IMR-90 (cell line): ENCODE measurements at regions not wholly inside any gene's neighbourhood (a gene's known extent, or its start where the extent isn't known, plus 50 kb on each side); places are given as distances from the start of the nearest gene placed in this dataset.

Experiments
- ATAC-seq: fragments of 200-7000 bp; cut with Tn5 transposase; 2 replicates; pipeline ENCODE4 v1.9.1; 2020; ENCODE audit warnings: low read depth, mild to moderate bottlenecking, moderate library complexity
- BruUV-seq: library from RNA; stranded (reverse); fragments of 400-500 nt; replicated peaks from 2 replicates; lab custom pipeline; 2021; lab: Mats Ljungman, UMichigan
- CTCF ChIA-PET: fragments of 300-600 bp; formaldehyde crosslinking; extraction: SDS; loops from one replicate; lab custom pipeline; 2021; ENCODE audit warnings: antibody characterized with exemption; lab: Yijun Ruan, JAX
- POLR2A ChIA-PET: fragments of 300-600 bp; sonication (Branson Sonifier 250); formaldehyde crosslinking; loops from one replicate; lab custom pipeline; 2022; ENCODE audit warnings: antibody characterized with exemption; ENCODE audit not compliant: unreplicated experiment; lab: Charles Lee
- DNase-seq: peaks from one replicate; pipeline ENCODE4 v3.0.0; 2013
- H2AFZ ChIP-seq: replicated peaks from 2 replicates; pipeline ENCODE3; 2013; ENCODE audit warnings: low read length, mild to moderate bottlenecking; ENCODE audit not compliant: poor library complexity
- H2AK5ac ChIP-seq: 2 replicates; pipeline ENCODE4 v1.6.1; 2013; ENCODE audit warnings: low read depth, low read length, inconsistent platforms
- H2AK9ac ChIP-seq: replicated peaks from 2 replicates; pipeline ENCODE3; 2013; ENCODE audit warnings: mild to moderate bottlenecking, low read depth, low read length, moderate library complexity; ENCODE audit not compliant: poor library complexity
- H2BK120ac ChIP-seq: 2 replicates; pipeline ENCODE4 v1.6.1; 2013; ENCODE audit warnings: low read depth, low read length, inconsistent platforms
- H2BK15ac ChIP-seq: 3 replicates; pipeline ENCODE4 v1.6.1; 2013; ENCODE audit warnings: low read depth, low read length, inconsistent platforms
- H2BK20ac ChIP-seq: 2 replicates; pipeline ENCODE4 v1.6.1; 2013; ENCODE audit warnings: low read depth, mild to moderate bottlenecking, inconsistent platforms, low read length, moderate library complexity
- H2BK5ac ChIP-seq: 2 replicates; pipeline ENCODE4 v1.6.1; 2013; ENCODE audit warnings: mild to moderate bottlenecking, low read depth, low read length, inconsistent platforms; ENCODE audit not compliant: poor library complexity, severe bottlenecking
- H3K14ac ChIP-seq: replicated peaks from 2 replicates; pipeline ENCODE4 v1.6.1; 2013; ENCODE audit warnings: low read depth, low read length, inconsistent platforms
- H3K18ac ChIP-seq: 2 replicates; pipeline ENCODE4 v1.6.1; 2013; ENCODE audit warnings: low read depth, low read length, control low read depth
- H3K23ac ChIP-seq: 2 replicates; pipeline ENCODE4 v1.6.1; 2013; ENCODE audit warnings: low read depth, low read length, inconsistent platforms
- H3K27ac ChIP-seq: 2 replicates; pipeline ENCODE4 v1.5.1; 2013; ENCODE audit warnings: mild to moderate bottlenecking, control low read depth, low read length; ENCODE audit not compliant: insufficient read depth
- H3K27me3 ChIP-seq: 2 replicates; pipeline ENCODE4 v1.6.1; 2013; ENCODE audit warnings: low read length; ENCODE audit not compliant: control insufficient read depth, insufficient read depth
- H3K36me3 ChIP-seq: 2 replicates; pipeline ENCODE4 v1.6.1; 2013; ENCODE audit warnings: low read length, mixed read lengths; ENCODE audit not compliant: control insufficient read depth, insufficient read depth
- H3K4ac ChIP-seq: 2 replicates; pipeline ENCODE4 v1.6.1; 2013; ENCODE audit warnings: low read depth, low read length, inconsistent platforms
- H3K4me1 ChIP-seq: 2 replicates; pipeline ENCODE4 v1.6.1; 2013; ENCODE audit warnings: low read length, mixed read lengths; ENCODE audit not compliant: control insufficient read depth, insufficient read depth
- H3K4me2 ChIP-seq: 2 replicates; pipeline ENCODE4 v1.6.1; 2013; ENCODE audit warnings: low read depth, mild to moderate bottlenecking, control low read depth, low read length, moderate library complexity
- H3K4me3 ChIP-seq: 2 replicates; pipeline ENCODE4 v1.5.1; 2013; ENCODE audit warnings: low read depth, mild to moderate bottlenecking, control low read depth, low read length, moderate library complexity; ENCODE audit not compliant: insufficient read depth
- H3K56ac ChIP-seq: 2 replicates; pipeline ENCODE4 v1.6.1; 2013; ENCODE audit warnings: low read length, inconsistent platforms; ENCODE audit not compliant: insufficient read depth; ENCODE audit errors: extremely low read depth
- H3K79me1 ChIP-seq, 2 experiments: 2 replicates each; pipeline ENCODE4 v1.6.1; 2013; ENCODE audit warnings: low read length in 2 of 2, inconsistent platforms in 1 of 2, low read depth in 1 of 2
- H3K9ac ChIP-seq: 2 replicates; pipeline ENCODE4 v1.6.1; 2013; ENCODE audit warnings: low read depth, low read length, control low read depth
- H3K9me1 ChIP-seq: 2 replicates; pipeline ENCODE4 v1.6.1; 2013; ENCODE audit warnings: low read length, inconsistent platforms; ENCODE audit not compliant: insufficient read depth
- H3K9me3 ChIP-seq: 2 replicates; pipeline ENCODE4 v1.6.1; 2013; ENCODE audit warnings: low read length; ENCODE audit not compliant: control insufficient read depth, insufficient read depth
- H4K20me1 ChIP-seq: 2 replicates; pipeline ENCODE4 v1.6.1; 2013; ENCODE audit warnings: low read length, inconsistent platforms; ENCODE audit not compliant: insufficient read depth
- H4K5ac ChIP-seq: 2 replicates; pipeline ENCODE4 v1.6.1; 2013; ENCODE audit warnings: mild to moderate bottlenecking, low read depth, low read length, control low read depth
- H4K8ac ChIP-seq, 2 experiments: 2 replicates each; pipeline ENCODE4 v1.6.1; 2013; ENCODE audit warnings: low read depth in 2 of 2, low read length in 2 of 2, control low read depth in 1 of 2, inconsistent platforms in 1 of 2
- H4K91ac ChIP-seq: 2 replicates; pipeline ENCODE4 v1.6.1; 2013; ENCODE audit warnings: low read depth, low read length, inconsistent platforms; ENCODE audit not compliant: insufficient read depth
- CEBPB ChIP-seq: IDR thresholded peaks from 2 replicates; pipeline ENCODE4 v1.6.1; 2012; ENCODE audit warnings: low read depth, low read length, improper control_type of control experiment
- CHD1 ChIP-seq: IDR thresholded peaks from 2 replicates; pipeline ENCODE4 v1.6.1; 2012; ENCODE audit warnings: low read depth, low read length, improper control_type of control experiment
- FOS ChIP-seq: fragments of 150-350 bp; IDR thresholded peaks from 2 replicates; pipeline ENCODE4 v1.6.1; 2016; ENCODE audit warnings: low read depth, low read length
- MAZ ChIP-seq: IDR thresholded peaks from 2 replicates; pipeline ENCODE4 v1.6.1; 2012; ENCODE audit warnings: low read depth, mild to moderate bottlenecking, low read length, improper control_type of control experiment, moderate library complexity, borderline replicate concordance
- MXI1 ChIP-seq: IDR thresholded peaks from 2 replicates; pipeline ENCODE4 v1.6.1; 2012; ENCODE audit warnings: low read depth, mild to moderate bottlenecking, low read length, moderate library complexity, borderline replicate concordance
- NFE2L2 ChIP-seq: fragments of 150-350 bp; IDR thresholded peaks from 2 replicates; pipeline ENCODE4 v1.6.1; 2016; ENCODE audit warnings: low read depth, mild to moderate bottlenecking, low read length
- POLR2A ChIP-seq: IDR thresholded peaks from 2 replicates; pipeline ENCODE4 v1.6.1; 2012; ENCODE audit warnings: mild to moderate bottlenecking, low read depth, low read length
- RAD21 ChIP-seq: IDR thresholded peaks from 2 replicates; pipeline ENCODE4 v1.6.1; 2012; ENCODE audit warnings: low read length, improper control_type of control experiment
- RCOR1 ChIP-seq: IDR thresholded peaks from 2 replicates; pipeline ENCODE4 v1.6.1; 2012; ENCODE audit warnings: mild to moderate bottlenecking, low read length, improper control_type of control experiment; ENCODE audit not compliant: insufficient replicate concordance
- WGBS, 2 experiments: methylation state at CpG; one replicate each; pipeline versions ENCODE4 v1.1.5 to v1.1.7; 2013; ENCODE audit warnings: missing lambda C conversion rate in 2 of 2; ENCODE audit not compliant: insufficient read length in 1 of 2; ENCODE audit errors: extremely low coverage in 2 of 2; 5-methylcytosine and 5-hydroxymethylcytosine counted together
- dilution Hi-C: fragments of 300-500 bp; cut with HindIII; formaldehyde crosslinking; loops from one replicate; pipeline ENCODE4 v1.14.3; 2018; ENCODE audit warnings: low sequenced_read_pairs; ENCODE audit not compliant: unreplicated experiment
- in situ Hi-C: fragments of 300-500 bp; cut with MboI; formaldehyde crosslinking; loops from 3 replicates; pipeline ENCODE4 v1.14.3; 2019; ENCODE audit warnings: low sequenced_read_pairs, inconsistent platforms, mixed read lengths
- intact Hi-C: fragments of 100-400 bp; cut with micrococcal nuclease; formaldehyde crosslinking; loops from 2 replicates; pipeline ENCODE4 v1.10.0; 2022
- TF ChIP-seq, protein P1 (sequence below): fragments of 150-350 bp; IDR thresholded peaks from 2 replicates; pipeline ENCODE4 v1.6.1; 2016; ENCODE audit warnings: low read depth, mild to moderate bottlenecking, low read length, moderate library complexity, borderline replicate concordance

DNA sequence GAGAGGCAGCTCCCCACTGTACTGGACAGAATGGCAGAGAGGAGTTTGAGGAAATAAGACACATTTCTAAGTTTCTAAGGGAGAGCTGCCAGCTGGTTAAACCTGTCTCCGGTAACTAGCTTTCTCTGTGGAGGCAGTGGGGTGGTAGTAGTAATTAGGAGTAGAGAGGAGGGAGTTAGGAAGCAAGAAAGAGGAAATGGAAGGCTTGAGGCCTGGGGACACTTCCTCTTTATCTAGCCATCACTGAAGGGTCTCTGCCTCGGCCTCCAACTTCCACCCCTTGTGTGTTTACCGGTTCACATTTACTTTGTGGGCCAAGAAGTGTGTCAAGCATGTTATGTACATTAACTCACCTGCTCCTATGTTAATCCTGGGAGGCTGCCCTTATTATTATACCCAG is 462.2 kb upstream of the DMAC1 start:
- no CpG with 5 or more reads among the region's 3 CpGs for WGBS, 2 experiments
- dilution Hi-C loops: no loop called here
- CTCF ChIA-PET: no interaction called here

More for the DNA sequence above, 462.2 kb upstream of the DMAC1 start:
- H2BK5ac ChIP-seq: no peak overlapping the region
- H3K23ac ChIP-seq: no peak overlapping the region
- no peak overlapping the region for H4K5ac ChIP-seq
- H4K20me1 ChIP-seq: no peaks in the 10 kb centered on the region
- no peak overlapping the region for H3K4me3 ChIP-seq
- H3K27me3 ChIP-seq: no peaks in the 10 kb centered on the region
- no peak for DNase-seq
- no peak overlapping the region for H2BK15ac ChIP-seq
- no peak overlapping the region for H3K27ac ChIP-seq
- no peak overlapping the region for H3K18ac ChIP-seq
- no peak overlapping the region for H3K14ac ChIP-seq
- no peaks in the 10 kb centered on the region for H3K4me1 ChIP-seq
- H2AK9ac ChIP-seq: no peak overlapping the region
- no peak overlapping the region for H4K8ac ChIP-seq
- ATAC-seq: no peak
- BruUV-seq: no TSS peak
- no peak overlapping the region for H3K4ac ChIP-seq
- no peaks in the 10 kb centered on the region for H3K79me1 ChIP-seq
- in situ Hi-C loops (no loop called here), intact Hi-C loops (no loop called here)
- no peaks in the 10 kb centered on the region for H3K9me1 ChIP-seq
- no peak overlapping the region for H2AFZ ChIP-seq
- H2BK120ac ChIP-seq: no peak overlapping the region
- H4K91ac ChIP-seq: no peak overlapping the region
- H2BK20ac ChIP-seq: no peak overlapping the region
- H3K9ac ChIP-seq: no peak overlapping the region
- H3K36me3 ChIP-seq: no peaks in the 10 kb centered on the region
- peaks cover 5% of the 10 kb centered on the region for H3K9me3 ChIP-seq
- H3K4me2 ChIP-seq: no peak overlapping the region
- no peak overlapping the region for H3K56ac ChIP-seq
- POLR2A ChIA-PET: no interaction called here
- no peak overlapping the region for H2AK5ac ChIP-seq
- no peak for TF ChIP-seq CHD1
- TF ChIP-seq POLR2A: no peak
- TF ChIP-seq RAD21: no peak
- TF ChIP-seq FOS: no peak
- TF ChIP-seq, protein P1, sequence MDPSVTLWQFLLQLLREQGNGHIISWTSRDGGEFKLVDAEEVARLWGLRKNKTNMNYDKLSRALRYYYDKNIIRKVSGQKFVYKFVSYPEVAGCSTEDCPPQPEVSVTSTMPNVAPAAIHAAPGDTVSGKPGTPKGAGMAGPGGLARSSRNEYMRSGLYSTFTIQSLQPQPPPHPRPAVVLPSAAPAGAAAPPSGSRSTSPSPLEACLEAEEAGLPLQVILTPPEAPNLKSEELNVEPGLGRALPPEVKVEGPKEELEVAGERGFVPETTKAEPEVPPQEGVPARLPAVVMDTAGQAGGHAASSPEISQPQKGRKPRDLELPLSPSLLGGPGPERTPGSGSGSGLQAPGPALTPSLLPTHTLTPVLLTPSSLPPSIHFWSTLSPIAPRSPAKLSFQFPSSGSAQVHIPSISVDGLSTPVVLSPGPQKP: no peak
- no peak for TF ChIP-seq MXI1
- no peak for TF ChIP-seq RCOR1
- TF ChIP-seq CEBPB: no peak
- TF ChIP-seq MAZ: no peak
- no peak for TF ChIP-seq NFE2L2
